SK-N-MC (cell line): ENCODE measurements at regions not wholly inside any gene's neighbourhood (a gene's known extent, or its start where the extent isn't known, plus 50 kb on each side); places are given as distances from the start of the nearest gene placed in this dataset.

Experiments
- DNase-seq: peaks from one replicate; pipeline ENCODE4 v3.0.0-alpha.2; 2011; ENCODE audit warnings: low read depth, low spot score
- H3K27ac ChIP-seq: fragments of 200-600 bp; sonication (generic); 2 replicates; pipeline ENCODE4 v1.5.1; 2016; ENCODE audit warnings: mixed run types
- H3K36me3 ChIP-seq: fragments of 200-600 bp; sonication (generic); 2 replicates; pipeline ENCODE4 v1.6.1; 2017; ENCODE audit warnings: antibody characterized with exemption, low read length, mixed read lengths; ENCODE audit not compliant: insufficient read depth
- H3K4me3 ChIP-seq: fragments of 200-600 bp; sonication (generic); 2 replicates; pipeline ENCODE4 v1.5.1; 2016
- H3K9ac ChIP-seq: fragments of 200-600 bp; sonication (generic); 2 replicates; pipeline ENCODE4 v1.8.0; 2017; ENCODE audit warnings: mixed run types, mixed read lengths; ENCODE audit not compliant: insufficient read length
- H3K9me3 ChIP-seq: fragments of 200-600 bp; sonication (generic); 2 replicates; pipeline ENCODE4 v1.6.1; 2017; ENCODE audit warnings: low read depth, mild to moderate bottlenecking, antibody characterized with exemption, low read length, moderate library complexity, mixed read lengths
- EZH2 ChIP-seq: fragments of 200-600 bp; sonication (generic); IDR thresholded peaks from one replicate; pipeline ENCODE4 v1.6.1; 2017; ENCODE audit warnings: antibody characterized with exemption
- FOXP2 ChIP-seq: optimal IDR thresholded peaks from 2 replicates; pipeline ENCODE3; 2011; ENCODE audit warnings: mild to moderate bottlenecking, moderate library complexity; ENCODE audit not compliant: insufficient read depth; ENCODE audit errors: extremely low read length, control extremely low read depth
- POLR2AphosphoS5 ChIP-seq: IDR thresholded peaks from 2 replicates; pipeline ENCODE4 v1.6.1; 2012; ENCODE audit warnings: mild to moderate bottlenecking, low read depth, low read length, borderline replicate concordance

DNA sequence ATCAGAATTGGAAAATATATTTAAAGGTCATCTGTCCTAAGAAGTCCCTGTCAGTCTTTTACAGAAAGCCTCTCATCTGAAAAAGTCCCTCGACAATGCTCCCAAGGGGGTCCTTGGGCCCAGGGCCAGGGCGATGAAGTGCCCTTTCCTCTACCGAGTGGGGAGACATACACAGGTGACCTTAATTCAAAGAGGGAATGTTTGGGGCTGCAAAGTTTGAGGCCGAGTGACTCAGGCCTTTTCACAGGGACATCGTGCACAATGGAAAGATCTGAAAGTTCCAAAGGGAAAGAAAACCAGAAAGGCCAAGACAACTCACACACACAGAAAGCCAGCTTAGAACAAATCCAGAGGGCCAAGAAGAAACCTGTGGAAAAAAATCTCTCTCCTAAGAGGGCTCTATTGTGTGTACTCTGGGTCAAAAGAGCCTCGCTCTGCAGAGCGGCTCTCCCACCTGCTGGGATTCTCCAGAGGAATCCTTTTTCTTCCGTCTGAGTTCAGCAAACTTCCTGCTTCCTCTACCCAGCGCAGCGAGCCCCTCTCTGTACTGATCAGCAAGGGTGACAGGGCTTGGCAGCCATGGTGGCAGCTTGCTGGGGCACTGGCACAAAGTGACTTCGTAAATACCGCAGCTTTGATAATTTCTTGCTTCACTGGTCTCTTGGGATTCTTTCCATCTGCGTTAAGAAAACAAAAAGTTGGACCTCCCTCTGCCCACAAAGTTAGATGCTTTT lies 259.1 kb downstream of the OPA1 start:
- H3K27ac ChIP-seq = peak overlapping the region; percentile 75
- H3K4me3 ChIP-seq = peak overlapping the region; percentile 39
- no peaks in the 10 kb centered on the region for H3K9me3 ChIP-seq
- no peaks in the 10 kb centered on the region for H3K36me3 ChIP-seq
- peak; percentile 24 for DNase-seq
- TF ChIP-seq POLR2AphosphoS5 = 0 out of 2 replicates have a peak, but pooled peaks have one; percentile 33
- no peak for TF ChIP-seq FOXP2
- peak overlapping the region; percentile 19 for H3K9ac ChIP-seq

DNA sequence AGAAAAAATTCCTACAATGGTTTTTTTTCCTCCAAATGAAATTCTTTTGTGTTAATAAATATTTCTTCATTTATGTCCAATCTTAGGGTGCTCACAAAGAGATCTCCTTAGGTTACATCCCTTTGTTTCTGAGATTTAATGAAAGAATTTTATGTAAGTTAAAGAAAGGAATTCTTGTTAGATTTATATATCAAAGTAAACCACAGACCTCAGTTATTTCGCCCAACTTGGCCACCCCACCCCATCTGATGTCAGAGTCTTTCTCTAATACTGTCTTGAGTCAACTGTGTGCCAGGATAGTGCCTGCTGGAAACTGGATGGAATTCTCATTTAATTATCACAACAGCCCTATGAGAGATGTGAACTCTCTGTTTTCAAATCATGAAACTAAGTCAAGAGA lies 259.9 kb downstream of the OPA1 start:
- TF ChIP-seq EZH2 (no peak), FOXP2 (no peak), POLR2AphosphoS5 (no peak)
- Histone ChIP-seq H3K4me3 (peak overlapping the region; percentile 39; the same call in 1 of the 2 replicates), H3K36me3 (no peaks in the 10 kb centered on the region), H3K9ac (peak overlapping the region; percentile 19), H3K9me3 (no peaks in the 10 kb centered on the region), H3K27ac (peak overlapping the region; percentile 75)
- DNase-seq = no peak

DNA sequence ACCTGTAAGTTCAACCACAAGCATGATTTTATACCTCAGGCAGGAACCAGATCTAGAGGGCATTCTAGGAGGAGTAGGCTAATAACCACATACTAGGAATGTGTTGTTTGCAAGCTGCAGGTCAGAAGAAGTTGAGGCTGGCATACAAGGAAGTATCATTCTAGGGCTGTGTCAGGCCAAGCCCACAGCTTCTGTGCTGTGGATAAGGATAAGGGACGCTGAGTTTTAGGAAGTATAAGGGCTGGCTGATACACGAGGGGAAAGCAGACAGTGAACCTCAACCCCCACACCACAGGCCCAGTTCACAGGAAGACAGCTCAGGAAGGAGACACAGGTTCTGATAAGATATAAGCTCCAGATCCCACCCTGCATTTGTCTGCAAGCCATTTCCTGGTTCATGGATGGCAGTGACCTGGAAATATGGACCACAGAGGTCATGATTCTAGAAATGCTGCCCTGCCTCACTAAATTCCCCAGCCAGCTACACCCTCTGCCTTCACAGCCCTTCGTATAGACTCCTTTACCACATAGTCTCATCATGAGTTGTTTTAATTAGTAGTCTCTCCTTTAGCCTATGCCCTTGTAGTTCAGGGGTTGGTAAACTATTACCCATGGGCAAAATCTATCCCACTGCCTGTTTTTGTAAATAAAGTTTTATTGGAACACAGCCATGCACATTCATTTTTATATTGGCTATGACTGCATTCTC lies 260.7 kb downstream of the OPA1 start:
- Histone ChIP-seq H3K4me3 (no peak overlapping the region), H3K9ac (no peak overlapping the region), H3K9me3 (no peaks in the 10 kb centered on the region), H3K36me3 (no peaks in the 10 kb centered on the region), H3K27ac (peak overlapping the region; percentile 11; the same call in 1 of the 2 replicates)
- no peak for DNase-seq
- TF ChIP-seq POLR2AphosphoS5 = no peak
- no peak for TF ChIP-seq EZH2
- no peak for TF ChIP-seq FOXP2

DNA sequence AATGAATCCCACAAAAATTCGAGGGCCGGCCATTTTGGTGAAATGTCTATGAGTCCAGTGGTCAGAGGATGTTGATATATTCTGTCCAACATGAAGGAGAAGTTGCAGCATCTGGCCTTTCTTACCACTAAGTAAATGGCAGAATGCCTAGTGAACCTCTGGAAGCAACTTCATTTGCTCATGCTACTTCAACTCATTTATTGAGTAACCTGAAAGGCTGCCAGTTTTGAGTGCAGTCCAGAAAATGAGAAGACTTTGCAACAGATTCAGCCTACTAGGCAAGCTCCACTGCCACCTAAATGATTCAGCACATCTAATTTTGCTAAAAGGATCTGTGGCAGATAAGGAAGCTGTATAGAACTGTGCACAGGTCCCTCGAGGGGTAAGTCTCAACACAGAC lies 265.0 kb downstream of the OPA1 start:
- no peak for TF ChIP-seq FOXP2
- Histone ChIP-seq H3K4me3 (no peak overlapping the region), H3K9ac (no peak overlapping the region), H3K9me3 (no peaks in the 10 kb centered on the region), H3K36me3 (no peaks in the 10 kb centered on the region), H3K27ac (no peak overlapping the region)
- no peak for DNase-seq

DNA sequence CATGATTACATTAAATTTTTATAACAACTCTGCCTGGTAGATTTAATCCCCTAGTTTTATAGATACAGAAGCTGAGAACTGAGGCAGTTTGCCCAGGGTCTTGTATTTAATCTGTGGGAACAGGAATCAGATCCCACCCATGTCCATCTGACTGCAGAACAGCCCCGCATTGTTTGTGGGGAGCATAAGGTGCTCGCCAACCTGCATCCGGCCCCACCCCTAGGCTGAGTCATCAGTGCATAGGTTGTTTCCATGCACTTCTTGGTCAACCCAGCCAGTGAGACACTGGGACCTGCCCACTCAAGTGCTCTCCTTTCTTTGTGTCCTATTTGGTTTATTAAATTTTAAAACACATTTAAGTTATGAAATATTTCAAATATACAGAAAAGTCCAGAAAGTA lies 266.2 kb downstream of the OPA1 start:
- no peak for DNase-seq
- no peaks in the 10 kb centered on the region for H3K36me3 ChIP-seq
- H3K27ac ChIP-seq = no peak overlapping the region
- no peak overlapping the region for H3K4me3 ChIP-seq
- no peaks in the 10 kb centered on the region for H3K9me3 ChIP-seq
- no peak overlapping the region for H3K9ac ChIP-seq
- TF ChIP-seq EZH2 = no peak

DNA sequence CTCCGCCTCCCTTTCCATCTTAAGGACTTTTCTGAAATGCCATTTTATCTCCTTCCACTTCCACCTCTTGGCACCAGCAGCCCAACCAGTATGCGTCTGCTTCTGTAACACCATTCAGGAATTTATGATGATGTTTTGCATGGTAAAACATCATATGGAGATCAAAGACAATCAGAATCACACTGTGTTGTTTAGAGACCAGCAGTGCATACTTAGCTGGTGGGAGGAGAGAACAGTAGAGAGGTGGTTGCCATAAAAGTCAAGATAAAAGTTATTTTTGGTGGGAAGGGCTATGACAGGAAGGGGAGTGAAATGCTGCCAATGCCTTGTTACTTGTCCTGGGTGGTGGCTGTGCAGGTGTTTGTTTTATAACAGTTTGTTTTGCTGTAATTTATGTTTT lies 268.0 kb downstream of the OPA1 start:
- TF ChIP-seq POLR2AphosphoS5 = no peak
- no peak for TF ChIP-seq FOXP2
- TF ChIP-seq EZH2 = no peak
- no peaks in the 10 kb centered on the region for H3K36me3 ChIP-seq
- H3K9ac ChIP-seq = no peak overlapping the region
- H3K27ac ChIP-seq = no peak overlapping the region
- H3K4me3 ChIP-seq = no peak overlapping the region
- no peaks in the 10 kb centered on the region for H3K9me3 ChIP-seq
- no peak for DNase-seq

DNA sequence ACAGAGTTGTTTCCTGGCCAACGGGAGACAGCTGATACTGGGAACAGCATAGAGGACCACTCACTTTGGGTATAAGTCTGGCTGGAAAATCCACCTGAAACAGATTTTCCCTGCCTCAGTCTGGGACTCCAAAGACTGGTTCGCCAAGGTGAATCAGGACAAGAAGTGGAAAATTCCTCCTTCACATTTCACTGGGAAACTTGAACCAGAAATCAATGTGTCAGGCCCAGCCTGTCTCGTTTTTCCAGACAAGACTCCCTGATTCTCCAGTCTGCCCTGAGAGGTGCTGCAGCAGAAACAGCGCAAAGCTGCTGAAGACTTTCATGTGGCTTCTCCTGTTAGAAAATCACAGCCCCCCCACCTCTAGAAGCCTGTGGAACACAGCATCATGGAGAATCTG lies 269.8 kb downstream of the OPA1 start:
- Histone ChIP-seq H3K4me3 (no peak overlapping the region), H3K36me3 (no peaks in the 10 kb centered on the region), H3K9me3 (no peaks in the 10 kb centered on the region), H3K9ac (no peak overlapping the region), H3K27ac (no peak overlapping the region)
- TF ChIP-seq POLR2AphosphoS5 (no peak), FOXP2 (no peak), EZH2 (no peak)
- no peak for DNase-seq

DNA sequence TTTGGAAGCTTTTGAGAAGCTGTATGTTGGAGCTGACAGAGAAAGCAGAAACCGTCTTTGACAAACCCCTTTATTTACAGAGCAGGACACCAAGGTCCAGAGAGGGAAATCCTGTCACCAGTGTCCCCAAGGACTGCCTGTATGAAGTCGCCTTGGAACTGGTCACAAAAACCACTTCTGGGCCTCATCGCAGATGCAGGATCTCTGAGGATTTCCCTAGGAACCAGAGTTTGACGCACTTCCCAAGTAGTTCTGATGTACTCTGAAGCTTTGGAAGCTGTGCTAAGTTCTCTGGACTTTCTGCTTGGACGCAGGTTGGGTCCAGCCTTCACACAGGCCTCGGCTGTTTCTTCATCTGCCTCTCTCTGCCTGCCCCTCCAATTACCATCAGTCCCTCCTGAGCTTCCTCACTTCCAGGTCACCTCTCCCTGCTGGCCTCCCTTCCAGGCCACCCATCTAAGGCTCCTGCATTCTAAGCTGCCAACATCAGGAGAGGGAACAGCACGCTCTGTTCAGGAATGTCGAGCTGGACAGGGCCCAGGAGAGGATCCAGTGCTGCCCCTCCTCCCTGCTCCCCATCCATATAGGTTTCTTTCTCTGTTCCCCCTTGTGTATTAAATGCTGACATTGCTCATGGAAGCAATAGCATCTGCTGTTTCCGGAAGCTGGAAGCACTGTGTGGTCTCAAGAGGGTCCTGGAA lies 270.8 kb downstream of the OPA1 start:
- Histone ChIP-seq H3K4me3 (no peak overlapping the region), H3K9ac (no peak overlapping the region), H3K9me3 (no peaks in the 10 kb centered on the region), H3K36me3 (no peaks in the 10 kb centered on the region), H3K27ac (no peak overlapping the region)
- no peak for DNase-seq
- no peak for TF ChIP-seq FOXP2
- no peak for TF ChIP-seq POLR2AphosphoS5
- TF ChIP-seq EZH2 = no peak
